ENCODE measurements at regions not wholly inside any gene's neighbourhood (a gene's known extent, or its start where the extent isn't known, plus 50 kb on each side); places are given as distances from the start of the nearest gene placed in this dataset.
"Not testable (repeated sequence)": the region's sequence is repeated elsewhere in the genome, so short reads cannot be mapped to it uniquely, and the experiment has no call there.

GRCh38 chr9:87040410-87041009, 93.2 kb upstream of the GAS1 start:
- no peaks in the 10 kb centered on the region for H3K27me3 ChIP-seq
- H3K27ac ChIP-seq: no peak overlapping the region
- DNase-seq (ENCODE audit: low read depth in 1 of 2, low spot score in 1 of 2): no peak
- no peak for TF ChIP-seq CTCF (IDR thresholded peaks at IDR 0.05; ENCODE audit: low read depth, low read length)
- no peaks in the 10 kb centered on the region for H3K9me3 ChIP-seq (ENCODE audit: low read depth)
- no peaks in the 10 kb centered on the region for H3K36me3 ChIP-seq
- H3K4me1 ChIP-seq (ENCODE audit: low read depth): no peaks in the 10 kb centered on the region
- peak overlapping the region; percentile 30 for H3K4me3 ChIP-seq

GRCh38 chr9:87041553-87042235, 94.4 kb upstream of the GAS1 start:
- H3K4me1 ChIP-seq (ENCODE audit: low read depth); H3K9me3 ChIP-seq (ENCODE audit: low read depth); DNase-seq (ENCODE audit: low read depth in 1 of 2, low spot score in 1 of 2); H3K27me3 ChIP-seq; H3K36me3 ChIP-seq: not testable (repeated sequence)
- H3K4me3 ChIP-seq: peak overlapping the region; percentile 30
- H3K27ac ChIP-seq: peak overlapping the region; percentile 27

- not testable (repeated sequence) for H3K36me3 ChIP-seq, H3K4me3 ChIP-seq
- DNase-seq (ENCODE audit: low read depth in 1 of 2, low spot score in 1 of 2): peak in 1 of 2 donors; percentile 43
These were observed 102.8 kb upstream of the GAS1 start for GRCh38 chr9:87049929-87050608.

GRCh38 chr9:87054999-87055686, 107.8 kb upstream of the GAS1 start:
- Histone ChIP-seq H3K36me3 (no peaks in the 10 kb centered on the region), H3K9me3 (ENCODE audit: low read depth) (no peaks in the 10 kb centered on the region), H3K4me3 (no peak overlapping the region), H3K27ac (no peak overlapping the region), H3K27me3 (no peaks in the 10 kb centered on the region), H3K4me1 (ENCODE audit: low read depth) (no peaks in the 10 kb centered on the region)
- DNase-seq (ENCODE audit: low read depth in 1 of 2, low spot score in 1 of 2): peak in 1 of 2 donors; percentile 62
- no peak for TF ChIP-seq CTCF (IDR thresholded peaks at IDR 0.05; ENCODE audit: low read depth, low read length)

More at GRCh38 chr9:87049929-87050608, 102.8 kb upstream of the GAS1 start:
- not testable (repeated sequence) for H3K4me1 ChIP-seq (ENCODE audit: low read depth); H3K27ac ChIP-seq; H3K9me3 ChIP-seq (ENCODE audit: low read depth); H3K27me3 ChIP-seq

GRCh38 chr9:87059772-87060171, 112.5 kb upstream of the GAS1 start:
- DNase-seq (ENCODE audit: low read depth in 1 of 2, low spot score in 1 of 2): no peak
- Histone ChIP-seq H3K27ac (no peak overlapping the region), H3K9me3 (ENCODE audit: low read depth) (no peaks in the 10 kb centered on the region), H3K36me3 (no peaks in the 10 kb centered on the region), H3K4me3 (no peak overlapping the region), H3K4me1 (ENCODE audit: low read depth) (peaks cover 6% of the 10 kb centered on the region), H3K27me3 (no peaks in the 10 kb centered on the region)
- no peak for TF ChIP-seq CTCF (IDR thresholded peaks at IDR 0.05; ENCODE audit: low read depth, low read length)

GRCh38 chr9:87062746-87063145, 115.4 kb upstream of the GAS1 start:
- Histone ChIP-seq H3K9me3 (ENCODE audit: low read depth) (no peaks in the 10 kb centered on the region), H3K4me3 (no peak overlapping the region), H3K27me3 (no peaks in the 10 kb centered on the region), H3K27ac (no peak overlapping the region), H3K4me1 (ENCODE audit: low read depth) (peaks cover 6% of the 10 kb centered on the region), H3K36me3 (no peaks in the 10 kb centered on the region)
- no peak for TF ChIP-seq CTCF (IDR thresholded peaks at IDR 0.05; ENCODE audit: low read depth, low read length)
- peak in 1 of 2 donors; percentile 4 for DNase-seq (ENCODE audit: low read depth in 1 of 2, low spot score in 1 of 2)

All from cardiac muscle cell (in vitro differentiated cells and primary cell).